ENCODE measurements at regions not wholly inside any gene's neighbourhood (a gene's known extent, or its start where the extent isn't known, plus 50 kb on each side); places are given as distances from the start of the nearest gene placed in this dataset.

DNA sequence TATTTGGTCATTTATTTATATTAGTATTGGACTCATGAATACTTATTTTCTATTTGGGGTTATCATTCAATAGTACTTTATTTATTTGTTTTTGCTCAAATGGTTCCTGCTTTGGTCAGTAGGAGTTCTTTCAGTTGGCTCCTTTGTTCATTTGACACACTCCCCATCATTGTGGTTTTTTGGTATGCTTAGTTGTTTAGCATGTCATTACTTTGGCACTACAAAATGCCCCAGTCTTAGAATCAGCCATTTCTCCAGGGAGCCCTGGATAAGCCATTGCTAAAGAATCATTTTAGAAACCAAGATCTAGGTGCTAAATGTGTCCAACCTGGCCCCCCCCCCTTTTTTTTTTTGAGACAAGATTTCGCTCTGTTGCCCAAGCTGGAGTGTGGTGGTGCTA lies 61.7 kb upstream of the MRPS6 start:
- Histone ChIP-seq H2AFZ (ENCODE audit: control insufficient read depth, low read depth, low read length) (no peak overlapping the region), H3K79me2 (ENCODE audit: control insufficient read depth, insufficient read depth, low read length) (no peaks in the 10 kb centered on the region), H3K36me3 (ENCODE audit: control insufficient read depth in 2 of 2, insufficient read depth in 2 of 2, low read length in 1 of 2) (no peaks in the 10 kb centered on the region), H3K9ac (ENCODE audit: control insufficient read depth, insufficient read depth, low read length) (no peak overlapping the region), H3K4me2 (ENCODE audit: control insufficient read depth, insufficient read depth) (no peak overlapping the region), H3K27me3 (replicated peaks in 1 of 2; ENCODE audit: control insufficient read depth in 2 of 2, insufficient read depth in 2 of 2, low read length in 1 of 2) (no peaks in the 10 kb centered on the region), H3K4me3 (no peak overlapping the region), H3K27ac (ENCODE audit: control insufficient read depth, insufficient read depth) (no peak overlapping the region), H3K9me3 (replicated peaks; ENCODE audit: control insufficient read depth, insufficient read depth, low read length) (peaks cover 18% of the 10 kb centered on the region), H3K4me1 (ENCODE audit: control insufficient read depth, insufficient read depth, low read length) (no peaks in the 10 kb centered on the region), H4K20me1 (ENCODE audit: control insufficient read depth, insufficient read depth) (no peaks in the 10 kb centered on the region)
- ATAC-seq, result no peak
- CTCF ChIA-PET, result interaction anchor here (1.3 to 1.8 kb wide), 2 partner anchors 87 kb away, joined by 3 to 6 read pairs; no protein-coding TSS in a partner anchor
- RAD21 ChIA-PET (ENCODE audit: unreplicated experiment), result no interaction called here
- TF ChIP-seq ZNF274 (IDR thresholded peaks at IDR 0.05; ENCODE audit: insufficient read depth, insufficient read length) (peak; percentile 38), SUPT20H (IDR thresholded peaks at IDR 0.05; ENCODE audit: borderline replicate concordance, control insufficient read depth, low read depth, low read length) (no peak)
- TF ChIP-seq, protein P1, sequence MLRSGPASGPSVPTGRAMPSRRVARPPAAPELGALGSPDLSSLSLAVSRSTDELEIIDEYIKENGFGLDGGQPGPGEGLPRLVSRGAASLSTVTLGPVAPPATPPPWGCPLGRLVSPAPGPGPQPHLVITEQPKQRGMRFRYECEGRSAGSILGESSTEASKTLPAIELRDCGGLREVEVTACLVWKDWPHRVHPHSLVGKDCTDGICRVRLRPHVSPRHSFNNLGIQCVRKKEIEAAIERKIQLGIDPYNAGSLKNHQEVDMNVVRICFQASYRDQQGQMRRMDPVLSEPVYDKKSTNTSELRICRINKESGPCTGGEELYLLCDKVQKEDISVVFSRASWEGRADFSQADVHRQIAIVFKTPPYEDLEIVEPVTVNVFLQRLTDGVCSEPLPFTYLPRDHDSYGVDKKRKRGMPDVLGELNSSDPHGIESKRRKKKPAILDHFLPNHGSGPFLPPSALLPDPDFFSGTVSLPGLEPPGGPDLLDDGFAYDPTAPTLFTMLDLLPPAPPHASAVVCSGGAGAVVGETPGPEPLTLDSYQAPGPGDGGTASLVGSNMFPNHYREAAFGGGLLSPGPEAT (IDR thresholded peaks at IDR 0.05; ENCODE audit: low read depth), result no peak
- BruUV-seq (replicated peaks), result no TSS peak
- SMC1A ChIA-PET (ENCODE audit: uncharacterized antibody, unreplicated experiment), result interaction anchor here (1.3 kb wide), 1 partner anchor 8 kb away, joined by 6 read pairs; no protein-coding TSS in a partner anchor
- no peak for FAIRE-seq
- 100% methylated on average over 1 of the region's 1 CpG for WGBS (ENCODE audit: insufficient coverage, insufficient replicate concordance, low lambda C conversion rate, missing lambda C conversion rate)
- intact Hi-C loops (cut with micrococcal nuclease; ENCODE audit: unreplicated experiment), result no loop called here
- in situ Hi-C loops (cut with MboI), result loop anchor here (25.0 kb wide), 1 partner anchor 851 kb away; no protein-coding TSS in a partner anchor
- DNase-seq (ENCODE audit: low read depth, low spot score), result no peak
- POLR2A ChIA-PET, result interaction anchor here (1.6 kb wide), 1 partner anchor 14 kb away, joined by 5 read pairs; no protein-coding TSS in a partner anchor

DNA sequence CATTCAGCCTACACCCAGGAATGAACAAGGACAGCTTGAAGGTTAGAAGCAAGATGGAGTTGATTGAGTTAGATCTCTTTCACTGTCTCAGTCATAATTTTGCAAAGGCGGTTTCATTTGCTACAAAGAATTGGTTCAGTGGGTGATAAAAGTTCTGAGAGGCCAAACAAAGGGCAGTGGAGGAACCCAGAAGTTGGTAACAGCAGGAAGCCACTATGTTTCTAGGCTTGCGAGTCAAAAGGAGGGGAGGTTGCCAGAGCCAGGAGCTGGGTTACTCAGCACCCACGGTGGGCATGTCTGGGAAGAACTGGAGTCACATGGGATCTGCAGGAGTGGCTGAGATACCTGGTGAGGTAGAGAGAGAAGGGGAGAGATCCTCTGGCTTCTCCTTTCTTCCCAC lies 64.2 kb upstream of the MRPS6 start:
- Histone ChIP-seq H3K4me3 (no peak overlapping the region), H3K27ac (ENCODE audit: control insufficient read depth, insufficient read depth) (no peak overlapping the region), H3K4me2 (ENCODE audit: control insufficient read depth, insufficient read depth) (no peak overlapping the region), H3K4me1 (ENCODE audit: control insufficient read depth, insufficient read depth, low read length) (no peaks in the 10 kb centered on the region), H3K9ac (ENCODE audit: control insufficient read depth, insufficient read depth, low read length) (no peak overlapping the region), H3K27me3 (replicated peaks in 1 of 2; ENCODE audit: control insufficient read depth in 2 of 2, insufficient read depth in 2 of 2, low read length in 1 of 2) (no peaks in the 10 kb centered on the region), H2AFZ (ENCODE audit: control insufficient read depth, low read depth, low read length) (no peak overlapping the region), H3K79me2 (ENCODE audit: control insufficient read depth, insufficient read depth, low read length) (no peaks in the 10 kb centered on the region), H3K9me3 (replicated peaks; ENCODE audit: control insufficient read depth, insufficient read depth, low read length) (peaks cover 16% of the 10 kb centered on the region), H4K20me1 (ENCODE audit: control insufficient read depth, insufficient read depth) (no peaks in the 10 kb centered on the region), H3K36me3 (ENCODE audit: control insufficient read depth in 2 of 2, insufficient read depth in 2 of 2, low read length in 1 of 2) (no peaks in the 10 kb centered on the region)
- CTCF ChIA-PET, result interaction anchor here (0.6 to 0.9 kb wide), 2 partner anchors 75 to 77 kb away, joined by 3 read pairs; no protein-coding TSS in a partner anchor
- ATAC-seq (no peak), DNase-seq (ENCODE audit: low read depth, low spot score) (no peak), FAIRE-seq (no peak)
- SMC1A ChIA-PET (ENCODE audit: uncharacterized antibody, unreplicated experiment), result interaction anchor here (1.2 to 1.4 kb wide), 2 partner anchors 11 to 25 kb away, joined by 3 to 4 read pairs; no protein-coding TSS in a partner anchor
- WGBS (ENCODE audit: insufficient coverage, insufficient replicate concordance, low lambda C conversion rate, missing lambda C conversion rate), result 34% methylated on average over 3 of the region's 3 CpGs
- BruUV-seq (replicated peaks), result no TSS peak
- in situ Hi-C loops (cut with MboI) (loop anchor here (25.0 kb wide), 1 partner anchor 853 kb away; no protein-coding TSS in a partner anchor), intact Hi-C loops (cut with micrococcal nuclease; ENCODE audit: unreplicated experiment) (no loop called here)
- POLR2A ChIA-PET, result no interaction called here
- RAD21 ChIA-PET (ENCODE audit: unreplicated experiment), result interaction anchor here (0.8 kb wide), 1 partner anchor 59 kb away, joined by 3 read pairs; no protein-coding TSS in a partner anchor
- no peak for TF ChIP-seq CBX5 (IDR thresholded peaks at IDR 0.05; ENCODE audit: low read depth)
- no peak for TF ChIP-seq POU2F2 (IDR thresholded peaks at IDR 0.05; ENCODE audit: borderline replicate concordance, low read depth, low read length)
- TF ChIP-seq CHD4 (IDR thresholded peaks at IDR 0.05), result no peak
- TF ChIP-seq, protein P2, sequence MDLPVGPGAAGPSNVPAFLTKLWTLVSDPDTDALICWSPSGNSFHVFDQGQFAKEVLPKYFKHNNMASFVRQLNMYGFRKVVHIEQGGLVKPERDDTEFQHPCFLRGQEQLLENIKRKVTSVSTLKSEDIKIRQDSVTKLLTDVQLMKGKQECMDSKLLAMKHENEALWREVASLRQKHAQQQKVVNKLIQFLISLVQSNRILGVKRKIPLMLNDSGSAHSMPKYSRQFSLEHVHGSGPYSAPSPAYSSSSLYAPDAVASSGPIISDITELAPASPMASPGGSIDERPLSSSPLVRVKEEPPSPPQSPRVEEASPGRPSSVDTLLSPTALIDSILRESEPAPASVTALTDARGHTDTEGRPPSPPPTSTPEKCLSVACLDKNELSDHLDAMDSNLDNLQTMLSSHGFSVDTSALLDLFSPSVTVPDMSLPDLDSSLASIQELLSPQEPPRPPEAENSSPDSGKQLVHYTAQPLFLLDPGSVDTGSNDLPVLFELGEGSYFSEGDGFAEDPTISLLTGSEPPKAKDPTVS (IDR thresholded peaks at IDR 0.05; ENCODE audit: low read depth, low read length), result no peak
- TF ChIP-seq, protein P3, sequence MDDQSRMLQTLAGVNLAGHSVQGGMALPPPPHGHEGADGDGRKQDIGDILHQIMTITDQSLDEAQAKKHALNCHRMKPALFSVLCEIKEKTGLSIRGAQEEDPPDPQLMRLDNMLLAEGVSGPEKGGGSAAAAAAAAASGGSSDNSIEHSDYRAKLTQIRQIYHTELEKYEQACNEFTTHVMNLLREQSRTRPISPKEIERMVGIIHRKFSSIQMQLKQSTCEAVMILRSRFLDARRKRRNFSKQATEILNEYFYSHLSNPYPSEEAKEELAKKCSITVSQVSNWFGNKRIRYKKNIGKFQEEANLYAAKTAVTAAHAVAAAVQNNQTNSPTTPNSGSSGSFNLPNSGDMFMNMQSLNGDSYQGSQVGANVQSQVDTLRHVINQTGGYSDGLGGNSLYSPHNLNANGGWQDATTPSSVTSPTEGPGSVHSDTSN (IDR thresholded peaks at IDR 0.05; ENCODE audit: insufficient replicate concordance, low read depth, low read length), result no peak
- TF ChIP-seq NR2F1 (conservative IDR thresholded peaks at IDR 0.05), result no peak
- no peak for TF ChIP-seq PML (IDR thresholded peaks at IDR 0.05; ENCODE audit: low read length)

All from GM12878 (cell line).